ENCODE measurements at regions not wholly inside any gene's neighbourhood (a gene's known extent, or its start where the extent isn't known, plus 50 kb on each side); places are given as distances from the start of the nearest gene placed in this dataset.

- Histone ChIP-seq H3K4me3 (no peak overlapping the region), H3K4me1 (ENCODE audit: insufficient read depth) (no peaks in the 10 kb centered on the region), H3K9ac (no peak overlapping the region), H3K79me2 (ENCODE audit: insufficient read depth) (no peaks in the 10 kb centered on the region), H2AFZ (no peak overlapping the region), H3K36me3 (ENCODE audit: low read depth) (no peaks in the 10 kb centered on the region), H3F3A (ENCODE audit: insufficient read depth) (no peaks in the 10 kb centered on the region), H3K27me3 (replicated peaks; ENCODE audit: insufficient read depth) (peaks cover 12% of the 10 kb centered on the region; the same call in 1 of the 2 replicates), H3K27ac (no peak overlapping the region), H3K4me2 (ENCODE audit: unreplicated experiment) (no peak overlapping the region), H3K9me2 (ENCODE audit: insufficient read depth) (no peaks in the 10 kb centered on the region), H4K20me1 (ENCODE audit: insufficient read depth) (no peaks in the 10 kb centered on the region), H3K9me3 (ENCODE audit: low read depth) (no peaks in the 10 kb centered on the region)
- TF ChIP-seq EZH2phosphoT487 (IDR thresholded peaks at IDR 0.05; ENCODE audit: insufficient read depth, low read depth) (no peak), EZH2 (IDR thresholded peaks at IDR 0.05; ENCODE audit: insufficient read depth, poor library complexity, severe bottlenecking) (no peak)
- 54 to 57% methylated on average over 9 of the region's 9 CpGs for WGBS, 2 experiments (ENCODE audit: low coverage in 1 of 2, low lambda C conversion rate in 2 of 2, missing lambda C conversion rate in 2 of 2)
- in situ Hi-C loops (cut with MboI) = no loop called here
- no peak for DNase-seq
These were observed 150.2 kb upstream of the RFLNA start for GRCh38 chr12:124144531-124145194.

- no peak for DNase-seq
- Histone ChIP-seq H3K4me1 (ENCODE audit: insufficient read depth) (no peaks in the 10 kb centered on the region), H4K20me1 (ENCODE audit: insufficient read depth) (no peaks in the 10 kb centered on the region), H3K79me2 (ENCODE audit: insufficient read depth) (no peaks in the 10 kb centered on the region), H3F3A (ENCODE audit: insufficient read depth) (no peaks in the 10 kb centered on the region), H3K9ac (no peak overlapping the region), H3K9me3 (ENCODE audit: low read depth) (no peaks in the 10 kb centered on the region), H3K4me2 (ENCODE audit: unreplicated experiment) (no peak overlapping the region), H2AFZ (no peak overlapping the region), H3K27me3 (replicated peaks; ENCODE audit: insufficient read depth) (no peaks in the 10 kb centered on the region; the same call in 1 of the 2 replicates), H3K4me3 (no peak overlapping the region), H3K9me2 (ENCODE audit: insufficient read depth) (no peaks in the 10 kb centered on the region), H3K27ac (no peak overlapping the region), H3K36me3 (ENCODE audit: low read depth) (no peaks in the 10 kb centered on the region)
- in situ Hi-C loops (cut with MboI) = no loop called here
- TF ChIP-seq EZH2 (IDR thresholded peaks at IDR 0.05; ENCODE audit: insufficient read depth, poor library complexity, severe bottlenecking) = no peak
- TF ChIP-seq EZH2phosphoT487 (IDR thresholded peaks at IDR 0.05; ENCODE audit: insufficient read depth, low read depth) = no peak
- 65 to 77% methylated on average over 2 of the region's 2 CpGs for WGBS, 2 experiments (ENCODE audit: low coverage in 1 of 2, low lambda C conversion rate in 2 of 2, missing lambda C conversion rate in 2 of 2)
These were observed 147.9 kb upstream of the RFLNA start for GRCh38 chr12:124147027-124147426.

GRCh38 chr12:124147575-124147974 lies 147.3 kb upstream of the RFLNA start:
- H3K9me3 ChIP-seq (ENCODE audit: low read depth) = no peaks in the 10 kb centered on the region
- H3K27ac ChIP-seq = no peak overlapping the region
- no peaks in the 10 kb centered on the region for H4K20me1 ChIP-seq (ENCODE audit: insufficient read depth)
- H2AFZ ChIP-seq = no peak overlapping the region
- no peaks in the 10 kb centered on the region; the same call in 1 of the 2 replicates for H3K27me3 ChIP-seq (replicated peaks; ENCODE audit: insufficient read depth)
- no peaks in the 10 kb centered on the region for H3K9me2 ChIP-seq (ENCODE audit: insufficient read depth)
- no peaks in the 10 kb centered on the region for H3K79me2 ChIP-seq (ENCODE audit: insufficient read depth)
- no peak overlapping the region for H3K9ac ChIP-seq
- no peak for TF ChIP-seq EZH2 (IDR thresholded peaks at IDR 0.05; ENCODE audit: insufficient read depth, poor library complexity, severe bottlenecking)
- TF ChIP-seq EZH2phosphoT487 (IDR thresholded peaks at IDR 0.05; ENCODE audit: insufficient read depth, low read depth) = no peak
- H3K36me3 ChIP-seq (ENCODE audit: low read depth) = no peaks in the 10 kb centered on the region
- H3K4me2 ChIP-seq (ENCODE audit: unreplicated experiment) = no peak overlapping the region
- 40 to 46% methylated on average over 6 of the region's 6 CpGs for WGBS, 2 experiments (ENCODE audit: low coverage in 1 of 2, low lambda C conversion rate in 2 of 2, missing lambda C conversion rate in 2 of 2)
- no peaks in the 10 kb centered on the region for H3F3A ChIP-seq (ENCODE audit: insufficient read depth)
- no peak overlapping the region for H3K4me3 ChIP-seq
- DNase-seq = no peak
- in situ Hi-C loops (cut with MboI) = no loop called here
- H3K4me1 ChIP-seq (ENCODE audit: insufficient read depth) = no peaks in the 10 kb centered on the region

GRCh38 chr12:124148481-124149273 lies 146.2 kb upstream of the RFLNA start:
- Histone ChIP-seq H3K27me3 (replicated peaks; ENCODE audit: insufficient read depth) (peaks cover 5% of the 10 kb centered on the region; the same call in 1 of the 2 replicates), H3K9me3 (ENCODE audit: low read depth) (no peaks in the 10 kb centered on the region), H3K9ac (no peak overlapping the region), H4K20me1 (ENCODE audit: insufficient read depth) (no peaks in the 10 kb centered on the region), H2AFZ (no peak overlapping the region), H3K4me3 (no peak overlapping the region), H3K4me2 (ENCODE audit: unreplicated experiment) (no peak overlapping the region), H3K36me3 (ENCODE audit: low read depth) (no peaks in the 10 kb centered on the region), H3K9me2 (ENCODE audit: insufficient read depth) (no peaks in the 10 kb centered on the region), H3K79me2 (ENCODE audit: insufficient read depth) (no peaks in the 10 kb centered on the region), H3F3A (ENCODE audit: insufficient read depth) (no peaks in the 10 kb centered on the region), H3K4me1 (ENCODE audit: insufficient read depth) (no peaks in the 10 kb centered on the region), H3K27ac (no peak overlapping the region)
- no peak for DNase-seq
- in situ Hi-C loops (cut with MboI) = no loop called here
- 61 to 69% methylated on average over 13 of the region's 13 CpGs for WGBS, 2 experiments (ENCODE audit: low coverage in 1 of 2, low lambda C conversion rate in 2 of 2, missing lambda C conversion rate in 2 of 2)
- TF ChIP-seq EZH2 (IDR thresholded peaks at IDR 0.05; ENCODE audit: insufficient read depth, poor library complexity, severe bottlenecking) (no peak), EZH2phosphoT487 (IDR thresholded peaks at IDR 0.05; ENCODE audit: insufficient read depth, low read depth) (no peak)

Measured in GM23248 (cell line).